ENCODE measurements at regions not wholly inside any gene's neighbourhood (a gene's known extent, or its start where the extent isn't known, plus 50 kb on each side); places are given as distances from the start of the nearest gene placed in this dataset.

DNA sequence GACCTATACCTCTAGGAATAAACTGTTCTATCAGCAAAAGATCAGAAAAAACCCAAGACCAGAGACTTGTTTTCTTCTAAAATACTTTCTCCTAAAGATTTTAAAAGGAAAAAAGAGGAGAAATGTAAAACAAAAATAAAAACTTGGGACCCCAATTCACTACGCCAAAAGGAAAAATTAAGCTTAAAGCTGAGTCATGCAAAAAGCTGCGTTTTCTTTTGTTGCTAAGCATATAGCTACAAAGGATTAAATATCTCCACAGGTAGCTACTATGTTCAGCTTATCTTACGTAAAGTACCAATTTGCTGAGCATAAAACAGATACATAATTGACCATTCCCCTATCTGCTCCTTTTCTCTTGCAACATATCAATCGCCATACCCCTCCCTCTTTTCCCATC, 950.0 kb upstream of the NXPH2 start:
- in situ Hi-C loops (cut with HindIII; ENCODE audit: low pct_unique_long_range_greater_than_20kb, low sequenced_read_pairs) (no loop called here), intact Hi-C loops (cut with micrococcal nuclease; ENCODE audit: unreplicated experiment) (no loop called here)
- H3K4me1 ChIP-seq (ENCODE audit: control insufficient read depth, insufficient read depth, low read length), result no peaks in the 10 kb centered on the region
- H3K4me3 ChIP-seq (ENCODE audit: low read depth in 2 of 2, low read length in 2 of 2), result no peak overlapping the region
- TF ChIP-seq, protein P1, sequence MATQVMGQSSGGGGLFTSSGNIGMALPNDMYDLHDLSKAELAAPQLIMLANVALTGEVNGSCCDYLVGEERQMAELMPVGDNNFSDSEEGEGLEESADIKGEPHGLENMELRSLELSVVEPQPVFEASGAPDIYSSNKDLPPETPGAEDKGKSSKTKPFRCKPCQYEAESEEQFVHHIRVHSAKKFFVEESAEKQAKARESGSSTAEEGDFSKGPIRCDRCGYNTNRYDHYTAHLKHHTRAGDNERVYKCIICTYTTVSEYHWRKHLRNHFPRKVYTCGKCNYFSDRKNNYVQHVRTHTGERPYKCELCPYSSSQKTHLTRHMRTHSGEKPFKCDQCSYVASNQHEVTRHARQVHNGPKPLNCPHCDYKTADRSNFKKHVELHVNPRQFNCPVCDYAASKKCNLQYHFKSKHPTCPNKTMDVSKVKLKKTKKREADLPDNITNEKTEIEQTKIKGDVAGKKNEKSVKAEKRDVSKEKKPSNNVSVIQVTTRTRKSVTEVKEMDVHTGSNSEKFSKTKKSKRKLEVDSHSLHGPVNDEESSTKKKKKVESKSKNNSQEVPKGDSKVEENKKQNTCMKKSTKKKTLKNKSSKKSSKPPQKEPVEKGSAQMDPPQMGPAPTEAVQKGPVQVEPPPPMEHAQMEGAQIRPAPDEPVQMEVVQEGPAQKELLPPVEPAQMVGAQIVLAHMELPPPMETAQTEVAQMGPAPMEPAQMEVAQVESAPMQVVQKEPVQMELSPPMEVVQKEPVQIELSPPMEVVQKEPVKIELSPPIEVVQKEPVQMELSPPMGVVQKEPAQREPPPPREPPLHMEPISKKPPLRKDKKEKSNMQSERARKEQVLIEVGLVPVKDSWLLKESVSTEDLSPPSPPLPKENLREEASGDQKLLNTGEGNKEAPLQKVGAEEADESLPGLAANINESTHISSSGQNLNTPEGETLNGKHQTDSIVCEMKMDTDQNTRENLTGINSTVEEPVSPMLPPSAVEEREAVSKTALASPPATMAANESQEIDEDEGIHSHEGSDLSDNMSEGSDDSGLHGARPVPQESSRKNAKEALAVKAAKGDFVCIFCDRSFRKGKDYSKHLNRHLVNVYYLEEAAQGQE (IDR thresholded peaks at IDR 0.05; ENCODE audit: insufficient read depth in 1 of 2, low read depth in 2 of 2, low read length in 1 of 2), result no peak
- TF ChIP-seq TCF7L2 (IDR thresholded peaks at IDR 0.05; ENCODE audit: low read depth, low read length) (no peak), SIN3A (IDR thresholded peaks at IDR 0.05; ENCODE audit: borderline replicate concordance, insufficient read depth, low read depth, low read length) (no peak), POLR2AphosphoS5 (IDR thresholded peaks at IDR 0.05; ENCODE audit: low read depth, low read length) (no peak)
- TF ChIP-seq, protein P2, sequence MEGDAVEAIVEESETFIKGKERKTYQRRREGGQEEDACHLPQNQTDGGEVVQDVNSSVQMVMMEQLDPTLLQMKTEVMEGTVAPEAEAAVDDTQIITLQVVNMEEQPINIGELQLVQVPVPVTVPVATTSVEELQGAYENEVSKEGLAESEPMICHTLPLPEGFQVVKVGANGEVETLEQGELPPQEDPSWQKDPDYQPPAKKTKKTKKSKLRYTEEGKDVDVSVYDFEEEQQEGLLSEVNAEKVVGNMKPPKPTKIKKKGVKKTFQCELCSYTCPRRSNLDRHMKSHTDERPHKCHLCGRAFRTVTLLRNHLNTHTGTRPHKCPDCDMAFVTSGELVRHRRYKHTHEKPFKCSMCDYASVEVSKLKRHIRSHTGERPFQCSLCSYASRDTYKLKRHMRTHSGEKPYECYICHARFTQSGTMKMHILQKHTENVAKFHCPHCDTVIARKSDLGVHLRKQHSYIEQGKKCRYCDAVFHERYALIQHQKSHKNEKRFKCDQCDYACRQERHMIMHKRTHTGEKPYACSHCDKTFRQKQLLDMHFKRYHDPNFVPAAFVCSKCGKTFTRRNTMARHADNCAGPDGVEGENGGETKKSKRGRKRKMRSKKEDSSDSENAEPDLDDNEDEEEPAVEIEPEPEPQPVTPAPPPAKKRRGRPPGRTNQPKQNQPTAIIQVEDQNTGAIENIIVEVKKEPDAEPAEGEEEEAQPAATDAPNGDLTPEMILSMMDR (IDR thresholded peaks at IDR 0.05), result no peak
- no TSS peak for BruUV-seq (replicated peaks)
- ChIA-PET CTCF (no interaction called here), POLR2A (no interaction called here)
- DNase-seq (ENCODE audit: low read depth, low spot score) (no peak), ATAC-seq (no peak)
- H3K9me3 ChIP-seq (ENCODE audit: control insufficient read depth, insufficient read depth, low read depth, low read length), result no peaks in the 10 kb centered on the region
- no peak overlapping the region for H3K27ac ChIP-seq (ENCODE audit: low read length)
- no peaks in the 10 kb centered on the region for H3K27me3 ChIP-seq (ENCODE audit: control insufficient read depth, insufficient read depth, low read length)
- H3K36me3 ChIP-seq (ENCODE audit: control insufficient read depth, insufficient read depth, low read length), result no peaks in the 10 kb centered on the region

DNA sequence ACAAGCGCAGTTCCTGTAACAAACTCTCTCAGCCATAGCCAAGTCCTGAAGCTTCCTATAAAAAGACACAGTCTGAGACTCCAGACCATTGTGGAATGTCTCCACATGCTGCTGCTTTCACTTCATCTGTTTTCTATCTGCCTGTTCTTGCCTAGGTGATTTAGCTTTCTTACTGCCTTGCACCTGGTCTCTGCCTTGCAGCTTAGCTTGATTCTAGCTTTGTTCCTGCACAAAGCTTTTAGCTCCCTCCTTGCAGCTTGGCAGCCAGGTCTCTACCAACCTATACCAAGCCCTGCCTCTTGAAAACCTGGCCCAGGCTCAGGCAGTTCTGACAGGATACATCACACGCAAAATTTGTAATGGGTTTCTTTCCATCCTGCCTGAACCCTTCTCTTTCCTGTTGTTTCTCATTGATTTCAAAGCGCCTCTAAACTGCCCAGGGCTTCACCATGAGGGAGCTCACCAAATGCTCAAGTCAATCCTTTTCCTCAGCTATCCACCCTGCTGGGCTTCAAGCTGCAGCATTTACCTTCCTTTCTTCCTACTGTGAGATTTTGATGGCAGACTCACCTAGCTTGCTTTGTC, 941.3 kb upstream of the NXPH2 start:
- ATAC-seq, result no peak

More for the DNA sequence above, 941.3 kb upstream of the NXPH2 start:
- no peak for DNase-seq (ENCODE audit: low read depth, low spot score)
- no peak overlapping the region for H3K27ac ChIP-seq (ENCODE audit: low read length)
- H3K9me3 ChIP-seq (ENCODE audit: control insufficient read depth, insufficient read depth, low read depth, low read length), result no peaks in the 10 kb centered on the region
- no peaks in the 10 kb centered on the region for H3K27me3 ChIP-seq (ENCODE audit: control insufficient read depth, insufficient read depth, low read length)
- TF ChIP-seq, protein P2 (IDR thresholded peaks at IDR 0.05), result no peak
- no peak for TF ChIP-seq POLR2AphosphoS5 (IDR thresholded peaks at IDR 0.05; ENCODE audit: low read depth, low read length)
- TF ChIP-seq TCF7L2 (IDR thresholded peaks at IDR 0.05; ENCODE audit: low read depth, low read length), result no peak
- no peak for TF ChIP-seq SIN3A (IDR thresholded peaks at IDR 0.05; ENCODE audit: borderline replicate concordance, insufficient read depth, low read depth, low read length)
- TF ChIP-seq, protein P1 (IDR thresholded peaks at IDR 0.05; ENCODE audit: insufficient read depth in 1 of 2, low read depth in 2 of 2, low read length in 1 of 2), result no peak
- no peaks in the 10 kb centered on the region for H3K36me3 ChIP-seq (ENCODE audit: control insufficient read depth, insufficient read depth, low read length)
- CTCF ChIA-PET, result no interaction called here
- no peak overlapping the region for H3K4me3 ChIP-seq (ENCODE audit: low read depth in 2 of 2, low read length in 2 of 2)
- intact Hi-C loops (cut with micrococcal nuclease; ENCODE audit: unreplicated experiment), result no loop called here
- in situ Hi-C loops (cut with HindIII; ENCODE audit: low pct_unique_long_range_greater_than_20kb, low sequenced_read_pairs), result no loop called here
- POLR2A ChIA-PET, result no interaction called here
- BruUV-seq (replicated peaks), result no TSS peak
- H3K4me1 ChIP-seq (ENCODE audit: control insufficient read depth, insufficient read depth, low read length), result no peaks in the 10 kb centered on the region
